HG02973 (cell line): ENCODE measurements at regions not wholly inside any gene's neighbourhood (a gene's known extent, or its start where the extent isn't known, plus 50 kb on each side); places are given as distances from the start of the nearest gene placed in this dataset.
"Not testable (repeated sequence)": the region's sequence is repeated elsewhere in the genome, so short reads cannot be mapped to it uniquely, and the experiment has no call there.

Source experiments
- ATAC-seq: cut with Tn5 transposase; IDR thresholded peaks from one replicate; pipeline ENCODE4 v1.9.1; 2021; ENCODE audit warnings: moderate library complexity; ENCODE audit not compliant: unreplicated experiment

DNA sequence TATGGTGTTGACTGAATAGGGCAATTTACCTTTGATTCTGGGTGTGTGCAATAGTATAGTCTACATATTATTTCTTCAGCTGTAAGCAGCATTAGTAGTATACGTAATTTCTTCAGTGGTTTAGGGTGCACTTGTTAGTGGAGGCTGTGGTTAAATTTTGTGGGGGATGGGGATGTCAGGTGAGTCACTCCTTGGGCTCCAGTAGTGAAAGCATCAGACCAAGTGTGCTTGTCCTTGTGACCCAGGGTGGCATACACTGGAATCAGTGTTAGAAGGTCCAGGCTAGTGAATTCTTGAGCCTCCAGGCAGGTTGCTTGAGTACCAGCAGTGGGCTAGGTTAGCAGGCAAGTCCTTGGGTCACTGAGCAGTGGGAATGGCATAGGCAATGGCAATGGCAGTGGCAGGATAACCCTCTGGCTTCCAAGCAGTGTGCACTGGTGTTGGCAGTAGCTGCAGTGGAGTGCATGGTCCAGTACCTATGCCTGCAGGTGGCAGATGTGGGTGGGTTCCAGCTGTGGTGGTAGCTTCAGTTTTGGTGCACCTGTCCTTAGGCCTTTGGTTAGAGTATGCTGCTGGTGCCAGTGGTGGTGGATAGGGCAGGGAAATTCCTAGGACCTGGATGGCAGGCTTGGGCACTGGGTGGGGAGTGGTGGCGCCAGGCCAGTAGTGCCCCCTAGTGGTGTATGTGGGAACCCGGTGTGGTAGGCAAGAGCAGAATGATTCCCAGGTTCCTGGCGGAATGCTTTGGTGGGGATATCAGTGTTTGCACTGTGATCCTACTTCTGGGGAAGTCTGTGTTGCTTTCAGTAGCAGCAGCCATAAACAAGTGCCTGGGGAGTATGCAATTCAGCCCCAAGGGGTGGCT is 531.0 kb downstream of the SMARCA1 start:
- no peak for ATAC-seq

DNA sequence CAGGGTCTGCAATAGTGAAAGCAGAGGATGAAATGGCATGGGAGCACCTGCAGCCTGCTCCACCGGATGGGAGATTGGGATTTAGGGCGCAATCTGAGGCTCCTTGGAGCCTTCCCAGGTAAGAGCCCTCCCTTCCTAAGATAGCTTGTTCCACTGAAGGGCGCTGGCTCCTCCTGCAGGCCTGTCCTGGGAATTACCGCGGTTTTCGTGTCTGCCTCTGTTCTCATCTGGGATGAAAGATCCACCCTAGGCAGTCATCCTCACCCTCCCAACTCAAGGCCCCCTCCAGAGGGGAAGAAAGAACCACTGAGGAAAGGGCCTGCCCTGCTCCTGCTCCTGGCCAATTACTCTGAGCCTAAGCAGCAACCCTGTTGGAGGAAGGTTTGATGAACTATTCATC is 547.5 kb downstream of the SMARCA1 start:
- no peak for ATAC-seq

DNA sequence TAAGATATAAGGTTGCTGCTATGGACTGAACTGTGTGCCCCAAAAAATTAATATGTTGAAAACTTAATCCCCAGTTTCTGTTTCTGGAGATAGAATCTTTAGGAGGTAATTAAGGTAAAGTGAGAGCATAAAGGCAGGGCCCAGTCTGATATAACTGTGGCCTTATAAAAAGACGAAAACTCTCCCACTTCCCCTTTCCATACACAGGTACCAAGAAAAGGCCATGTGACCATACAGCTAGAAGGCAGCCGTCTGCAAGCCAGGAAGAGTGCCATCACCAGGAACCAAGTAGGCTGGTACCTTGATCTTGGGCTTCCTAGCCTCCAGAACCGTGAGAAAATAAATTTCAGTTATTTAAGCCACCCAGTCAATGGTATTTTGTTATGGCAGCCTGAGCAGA is 550.3 kb downstream of the SMARCA1 start:
- ATAC-seq, result no peak

DNA sequence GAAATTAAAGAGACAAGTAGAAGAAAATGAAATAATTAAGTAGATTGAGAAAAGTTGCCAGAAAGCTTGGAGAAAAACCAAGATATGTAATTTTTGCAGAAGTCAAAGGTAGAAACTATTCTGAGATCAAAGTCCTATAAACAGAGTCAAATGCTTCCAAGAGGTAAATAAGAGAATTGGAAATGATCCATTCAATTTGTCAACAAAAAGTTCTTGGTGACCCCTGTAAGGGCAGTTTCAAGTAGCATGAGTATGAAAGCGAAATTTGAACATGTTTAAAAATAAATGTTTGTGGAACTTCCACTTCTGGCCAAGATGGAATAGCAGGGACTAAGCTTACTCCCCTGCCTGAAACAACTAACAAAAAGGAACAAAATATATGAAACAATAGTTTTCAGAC is 562.0 kb downstream of the SMARCA1 start:
- ATAC-seq, result no peak

DNA sequence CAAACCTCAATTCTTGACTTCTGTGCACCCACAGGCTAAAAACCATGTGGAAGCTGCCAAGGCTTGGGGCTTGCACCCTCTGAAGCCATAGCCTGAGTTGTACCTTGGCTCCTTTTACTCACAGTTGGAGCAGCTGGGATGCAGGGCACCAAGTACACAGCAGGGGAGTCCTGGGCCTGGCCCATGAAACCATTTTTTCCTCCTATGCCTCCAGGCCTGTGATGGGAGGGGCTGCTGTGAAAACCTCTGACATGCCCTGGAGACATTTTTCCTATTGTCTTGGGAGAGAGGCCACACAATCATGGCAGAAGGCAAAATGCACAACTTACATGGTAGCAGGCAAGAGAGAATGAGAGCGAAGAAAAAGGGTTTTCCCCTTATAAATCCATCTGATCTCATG is 568.6 kb downstream of the SMARCA1 start:
- ATAC-seq, result not testable (repeated sequence)

DNA sequence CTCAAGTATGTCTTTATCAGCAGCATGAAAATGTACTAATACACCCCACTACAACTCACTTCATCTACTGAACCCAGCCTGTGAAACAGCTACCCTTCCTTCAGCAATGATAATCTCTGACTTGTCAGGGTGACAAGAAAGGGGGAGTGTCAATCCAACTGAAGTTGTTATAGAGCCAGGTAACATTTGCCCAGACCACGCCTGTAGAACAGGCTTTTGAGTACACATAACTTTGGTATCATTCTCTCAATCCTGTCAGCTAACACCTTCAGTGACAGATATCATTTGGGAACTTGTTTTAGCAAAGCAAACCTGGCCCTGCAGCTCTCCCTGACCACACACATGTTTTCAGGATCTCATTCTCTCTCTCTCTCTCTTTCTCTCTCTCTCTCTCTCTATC is 592.2 kb downstream of the SMARCA1 start:
- ATAC-seq, result no peak

DNA sequence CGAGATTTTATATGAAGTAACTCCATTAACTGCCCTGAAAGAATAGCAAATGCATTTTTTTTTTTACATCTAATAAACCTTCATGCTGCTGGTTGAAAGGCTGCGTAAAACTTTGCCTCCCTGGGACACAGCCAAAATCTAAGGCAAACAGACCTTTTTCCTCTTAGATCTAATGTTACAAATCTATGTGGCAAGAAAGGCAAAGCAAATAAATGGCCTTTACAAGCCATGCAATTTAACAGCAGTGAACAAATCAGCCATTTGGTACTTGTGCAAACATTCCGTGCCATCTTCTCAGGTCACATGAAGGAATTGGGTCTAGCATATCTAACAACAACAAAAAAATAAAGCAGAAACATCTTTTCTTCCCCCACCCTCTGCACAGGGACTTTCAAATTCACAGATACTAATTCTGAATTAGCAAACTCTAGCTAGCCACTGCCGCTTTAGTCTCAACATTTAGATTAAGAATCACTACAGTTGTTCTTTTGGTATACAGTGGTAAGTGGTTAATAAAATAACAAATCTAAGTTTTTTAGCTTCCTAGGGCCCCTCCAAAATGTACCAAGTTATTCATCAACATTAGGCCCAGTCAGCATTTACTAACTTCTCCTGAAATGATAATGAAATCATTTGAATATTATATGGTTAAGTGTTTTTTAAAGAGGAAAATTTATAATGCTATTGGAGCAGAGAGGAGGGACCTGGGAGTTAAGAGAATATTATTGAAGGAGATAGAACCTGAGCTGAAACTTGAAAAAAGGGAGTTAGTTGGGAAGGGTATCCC is 593.8 kb downstream of the SMARCA1 start:
- no peak for ATAC-seq

DNA sequence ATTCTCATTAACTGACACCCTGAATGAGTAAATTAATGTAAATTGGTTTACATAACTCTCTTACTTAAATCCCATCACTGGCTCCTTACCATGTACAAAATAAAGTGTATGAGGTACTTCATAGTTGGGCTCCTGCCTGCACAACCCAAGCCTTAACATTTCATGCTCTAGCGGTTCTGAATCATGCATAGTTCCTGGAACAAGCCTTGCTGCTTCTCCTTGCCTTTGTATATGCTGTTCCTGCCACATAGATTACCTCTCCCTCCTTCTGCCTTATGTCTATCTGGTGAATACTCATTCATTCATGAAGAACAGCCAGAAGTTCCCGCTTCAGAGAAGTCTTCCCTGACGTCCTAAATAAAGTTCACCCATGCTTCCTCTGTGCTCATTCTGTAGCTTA is 594.7 kb downstream of the SMARCA1 start:
- ATAC-seq, result no peak

DNA sequence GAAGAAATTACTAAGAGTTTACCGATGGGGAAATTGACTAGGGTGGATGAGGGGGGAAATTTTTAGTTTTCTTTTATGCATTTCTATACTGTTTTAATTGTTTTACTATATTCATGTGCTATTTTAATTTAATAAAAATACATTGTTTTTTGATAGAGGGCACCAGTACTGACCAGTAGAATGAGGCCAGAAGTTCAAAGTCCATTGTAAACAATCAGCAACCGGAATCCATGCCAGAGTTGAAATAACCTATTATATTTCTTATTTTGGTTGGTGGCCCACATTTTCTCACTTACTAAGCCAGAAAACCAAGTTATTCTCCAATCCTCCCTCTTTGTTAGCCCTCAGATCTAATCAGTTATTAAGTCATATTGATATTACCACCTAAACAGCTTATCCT is 595.9 kb downstream of the SMARCA1 start:
- no peak for ATAC-seq

DNA sequence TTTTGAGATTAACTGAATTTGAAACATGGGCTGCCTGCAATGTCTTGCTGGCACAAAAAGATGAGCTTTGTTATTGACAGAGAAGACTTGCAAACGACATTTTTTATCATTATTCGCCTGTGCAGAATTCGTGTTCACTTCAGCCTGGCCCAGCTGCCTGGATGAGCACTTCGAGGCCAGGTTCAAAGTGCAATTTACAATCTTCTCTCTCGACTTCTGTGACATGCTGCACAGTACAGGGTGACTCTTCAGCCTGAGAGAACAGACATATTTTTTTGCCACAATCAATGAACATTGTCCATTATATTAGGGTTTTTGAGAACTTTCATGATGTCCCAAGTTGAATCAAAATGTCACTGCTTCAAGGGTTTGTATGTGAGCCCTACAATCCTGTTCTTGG is 616.5 kb downstream of the SMARCA1 start:
- no peak for ATAC-seq

DNA sequence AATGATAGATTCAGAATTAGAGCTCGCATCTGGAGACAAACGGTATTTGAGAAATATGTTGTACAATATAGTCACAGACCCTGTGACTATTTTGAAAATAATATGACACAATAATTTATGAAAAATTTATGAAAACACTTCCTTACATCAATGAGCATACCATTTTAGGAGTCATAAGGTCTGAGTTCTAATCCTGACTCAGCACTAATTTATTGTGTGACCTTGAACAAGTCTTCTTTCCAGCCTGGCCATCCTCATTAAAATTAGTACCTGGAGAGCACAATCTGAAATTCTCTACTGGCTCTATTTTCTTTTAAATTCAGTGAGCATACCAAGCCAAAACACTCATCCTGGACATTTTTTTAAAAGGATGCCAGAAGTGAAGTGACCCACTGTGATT is 622.3 kb downstream of the SMARCA1 start:
- ATAC-seq, result no peak

DNA sequence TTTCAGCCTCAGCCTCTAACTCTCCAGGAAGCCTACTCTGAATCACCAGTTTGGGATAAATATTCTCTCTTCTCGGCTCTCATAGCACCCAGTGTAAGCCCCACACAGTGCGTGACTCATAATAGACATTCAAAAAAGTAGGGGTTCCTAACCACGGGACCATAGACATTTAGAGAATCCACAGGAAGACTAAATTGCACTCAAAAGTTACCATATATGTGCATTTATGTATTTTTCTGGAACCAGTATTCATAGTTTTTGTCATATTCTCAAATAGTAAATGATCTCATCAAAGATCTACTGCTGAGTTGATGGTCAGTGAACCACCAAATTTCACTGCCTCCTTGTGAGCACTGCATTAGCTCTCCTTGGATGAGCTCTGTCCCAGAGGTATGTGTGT is 625.7 kb downstream of the SMARCA1 start:
- ATAC-seq, result no peak

DNA sequence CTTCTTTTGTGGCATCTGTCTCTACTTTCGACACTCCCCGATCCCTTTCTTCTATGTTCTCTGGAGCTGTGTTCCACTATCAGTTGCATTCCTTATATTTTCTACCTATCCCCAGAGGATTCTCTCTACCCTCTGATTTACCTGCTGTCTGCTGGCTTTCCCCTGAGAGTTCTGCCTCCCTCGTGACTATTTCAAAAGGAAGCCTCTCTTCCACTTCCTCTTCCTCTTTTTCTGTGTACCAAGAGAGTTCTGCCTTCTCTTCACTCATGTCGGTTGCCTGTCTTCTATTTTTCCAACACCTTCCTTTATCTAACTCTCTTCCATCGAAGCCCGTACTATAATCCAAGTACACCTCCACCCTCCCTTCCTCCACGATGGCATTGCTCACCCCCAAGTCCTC is 631.7 kb downstream of the SMARCA1 start:
- ATAC-seq, result no peak

DNA sequence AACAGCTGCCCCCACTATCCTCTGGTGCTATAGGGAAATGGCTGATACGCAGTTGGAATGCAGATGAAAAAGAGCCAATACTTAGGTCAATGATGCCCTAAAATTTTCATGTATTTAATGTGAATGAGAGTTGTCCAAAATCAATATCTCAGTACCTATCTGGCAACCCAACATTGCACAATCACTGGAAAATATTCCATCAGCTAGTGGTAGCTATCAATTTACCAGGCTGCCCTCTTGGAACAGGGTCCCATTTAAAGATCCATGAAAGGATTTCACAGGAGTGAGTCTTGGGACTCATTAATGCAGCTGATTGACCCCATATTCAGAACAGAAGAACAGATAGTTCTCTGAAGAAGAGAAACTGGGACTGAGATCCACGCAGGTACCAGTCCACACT is 638.9 kb downstream of the SMARCA1 start:
- no peak for ATAC-seq

DNA sequence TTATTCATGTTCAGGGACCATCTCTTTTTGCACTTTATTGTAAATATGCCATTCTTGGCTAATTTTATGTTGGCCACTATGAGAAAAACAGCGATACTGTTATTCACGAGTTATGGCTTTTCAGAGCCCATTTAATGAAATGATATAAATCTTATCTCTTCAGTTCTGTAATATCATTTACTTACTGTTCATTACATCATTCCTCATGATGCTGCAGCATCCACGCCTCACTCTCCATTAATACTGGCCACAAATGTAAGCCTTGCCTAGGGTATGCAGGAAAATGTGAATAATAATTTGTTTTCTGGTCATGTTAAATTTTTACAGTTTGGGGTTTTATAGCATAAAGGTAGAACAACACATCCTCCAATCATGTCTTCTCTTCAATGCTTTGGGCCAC is 639.6 kb downstream of the SMARCA1 start:
- no peak for ATAC-seq

DNA sequence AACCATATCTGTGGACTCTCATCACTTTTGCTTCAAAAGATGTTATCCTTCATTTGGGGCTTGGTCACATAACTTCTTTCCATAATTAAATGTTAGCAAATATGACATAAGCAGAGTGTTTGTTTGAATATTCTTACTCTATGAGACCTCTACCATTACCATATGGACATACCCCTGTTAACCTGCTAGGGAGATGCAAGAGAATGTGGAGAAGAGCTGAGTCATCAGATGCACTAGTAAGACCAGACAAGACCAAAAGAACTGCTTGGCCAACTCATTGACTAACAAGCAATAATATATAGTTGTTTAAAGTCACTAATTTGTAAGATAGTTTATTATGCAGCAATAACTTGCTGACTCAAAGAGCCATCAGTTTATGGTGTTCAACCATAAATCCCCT is 652.9 kb downstream of the SMARCA1 start:
- no peak for ATAC-seq

DNA sequence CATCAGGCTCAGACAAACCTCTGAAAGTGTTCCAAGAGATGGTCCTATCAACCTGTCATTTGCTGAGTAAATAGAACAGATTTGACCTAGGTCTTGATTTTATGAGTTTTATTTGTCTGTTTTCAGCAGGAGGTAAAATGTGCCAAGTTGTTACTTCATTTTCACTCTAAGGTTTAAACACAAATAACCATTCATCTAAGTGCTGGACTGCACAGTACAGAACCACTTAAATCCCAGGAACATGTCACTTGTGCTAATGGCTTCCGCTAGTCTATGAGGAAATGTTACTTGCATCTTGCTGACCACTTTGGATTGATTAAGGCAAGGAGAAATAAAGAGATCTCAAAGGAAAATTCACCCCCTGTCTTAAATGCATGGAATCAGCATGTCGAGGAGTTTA is 660.7 kb downstream of the SMARCA1 start:
- no peak for ATAC-seq

DNA sequence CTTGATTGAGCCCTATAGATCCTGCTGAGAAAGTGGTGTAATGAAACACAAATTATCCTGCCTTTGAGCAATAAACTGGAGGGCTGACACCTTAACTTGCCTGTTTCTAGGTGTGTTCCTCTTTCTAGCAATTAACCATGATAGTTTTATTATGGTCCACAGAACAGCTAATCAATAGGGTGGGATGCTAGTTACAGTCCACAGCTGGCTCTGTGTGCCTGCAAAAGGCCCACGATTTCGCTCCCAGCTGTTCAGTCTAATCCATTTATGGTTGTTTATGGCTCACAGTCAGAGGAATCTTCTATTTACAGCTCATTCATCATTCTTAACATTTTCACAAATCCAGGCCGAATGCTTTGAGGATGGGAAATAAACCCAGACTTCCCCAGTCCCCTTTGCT is 674.9 kb downstream of the SMARCA1 start:
- no peak for ATAC-seq

DNA sequence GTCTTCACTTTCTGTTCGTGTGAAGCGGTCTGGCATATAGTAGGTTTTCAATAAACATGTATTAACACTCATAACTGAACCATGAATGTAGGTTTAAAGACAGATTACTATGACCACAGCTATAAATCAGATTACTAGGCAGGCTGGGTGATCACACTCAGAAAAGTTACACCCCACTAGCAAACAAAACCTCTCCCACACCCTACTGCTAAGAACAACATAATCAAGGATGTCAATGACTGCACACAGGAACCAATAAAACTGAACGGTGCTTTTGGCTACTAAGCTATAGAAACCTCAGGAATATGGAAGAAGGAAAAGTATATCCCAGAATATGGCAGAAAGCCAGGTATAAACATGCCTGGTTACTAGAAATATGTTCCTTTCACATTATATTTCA is 676.9 kb downstream of the SMARCA1 start:
- no peak for ATAC-seq

DNA sequence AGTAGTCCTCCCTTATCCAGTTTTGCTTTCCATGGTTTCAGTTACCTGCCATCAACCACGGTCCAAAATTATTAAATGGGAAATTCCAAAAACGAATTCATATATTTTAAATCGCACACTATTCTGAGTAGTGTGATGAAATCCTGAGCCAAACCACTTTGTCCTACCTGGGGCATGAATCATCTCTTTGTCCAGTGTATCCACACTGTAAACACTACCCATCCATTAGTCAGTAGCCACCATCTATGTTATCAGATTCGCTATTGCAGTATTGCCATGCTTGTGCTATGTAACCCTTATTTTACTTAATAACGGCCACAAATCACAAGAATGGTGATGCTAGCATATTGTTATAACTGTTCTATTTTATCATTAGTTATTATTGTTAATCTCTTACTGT is 704.6 kb downstream of the SMARCA1 start:
- no peak for ATAC-seq

DNA sequence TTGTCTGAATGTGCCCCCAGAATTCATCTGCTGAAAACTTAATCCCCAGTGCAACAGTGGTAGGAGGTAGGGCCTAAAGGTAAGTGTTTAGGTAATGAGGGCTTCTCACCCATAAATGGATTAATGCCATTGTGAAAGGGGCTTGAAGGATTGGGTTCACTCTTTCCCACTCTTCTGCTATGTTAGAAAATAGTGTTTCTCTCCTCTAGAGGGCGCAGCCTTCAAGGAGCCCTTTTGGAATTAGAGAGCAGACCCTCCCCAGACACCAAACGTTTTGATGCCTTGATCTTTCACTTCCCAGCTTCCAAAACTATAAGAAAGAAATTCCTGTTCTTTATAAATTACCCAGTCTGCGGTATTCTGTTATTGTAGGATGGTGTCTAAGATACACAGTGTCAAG is 706.4 kb downstream of the SMARCA1 start:
- ATAC-seq, result no peak

DNA sequence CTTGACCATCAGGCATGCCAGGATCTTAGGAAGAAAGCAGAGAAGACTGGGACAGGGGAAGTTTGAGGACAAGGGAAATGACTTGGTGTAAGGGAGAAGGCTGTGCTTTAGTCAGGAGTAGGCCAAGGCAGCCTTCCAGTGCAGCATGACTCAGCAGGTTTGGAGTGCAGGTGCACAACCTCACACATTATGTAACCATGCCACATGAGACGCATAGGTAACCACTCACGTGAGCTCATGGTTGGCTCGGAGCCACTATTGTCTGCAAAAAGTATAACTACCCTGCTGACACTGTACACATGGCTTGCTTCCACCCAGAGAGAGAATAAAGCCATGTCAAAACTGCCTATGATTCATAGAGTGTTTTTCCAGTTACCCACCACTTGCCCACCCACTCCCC is 715.9 kb downstream of the SMARCA1 start:
- ATAC-seq, result no peak
